Thyroid gland (tissue), 4 donors: ENCODE measurements at regions not wholly inside any gene's neighbourhood (a gene's known extent, or its start where the extent isn't known, plus 50 kb on each side); places are given as distances from the start of the nearest gene placed in this dataset.

ENCODE experiments used
- CTCF ChIP-seq, 6 experiments: fragments of 200-600 bp in 3 of 6; fragments of 450-650 bp in 3 of 6; sonication (generic) in 3 of 6; IDR thresholded peaks; one replicate each; pipeline ENCODE4 v1.5.1; 2016 to 2019; ENCODE audit warnings: antibody characterized with exemption in 6 of 6, mild to moderate bottlenecking in 2 of 6, inconsistent platforms in 1 of 6, moderate library complexity in 1 of 6
- POLR2A ChIP-seq, 2 donors: fragments of 450-650 bp; IDR thresholded peaks; one replicate each; pipeline ENCODE4 v1.6.1; 2017; ENCODE audit warnings: antibody characterized with exemption in 2 of 2, mild to moderate bottlenecking in 2 of 2, moderate library complexity in 1 of 2

- TF ChIP-seq POLR2A (IDR thresholded peaks at IDR 0.05) (no peak), CTCF (IDR thresholded peaks at IDR 0.05) (no peak)
Measured at GRCh38 chr6:33967265-33967767, 163.5 kb upstream of the MLN start.
